ENCODE measurements at regions not wholly inside any gene's neighbourhood (a gene's known extent, or its start where the extent isn't known, plus 50 kb on each side); places are given as distances from the start of the nearest gene placed in this dataset.

- H3K9me3 Mint-ChIP-seq, result no peaks in the 10 kb centered on the region
- no peaks in the 10 kb centered on the region for H3K36me3 Mint-ChIP-seq
- no peak overlapping the region for H3K4me3 Mint-ChIP-seq
- ChIA-PET CTCF (interaction anchor here (1.5 kb wide), 1 partner anchor 248 kb away, joined by 4 read pairs; no protein-coding TSS in a partner anchor), POLR2A (no interaction called here)
- ATAC-seq (no peak), DNase-seq (ENCODE audit: low spot score) (no peak)
- H3K4me1 Mint-ChIP-seq, result no peaks in the 10 kb centered on the region
- no peaks in the 10 kb centered on the region for H3K27me3 Mint-ChIP-seq (ENCODE audit: low read depth)
- H3K27ac Mint-ChIP-seq, result no peak overlapping the region
- TF ChIP-seq, protein P1, sequence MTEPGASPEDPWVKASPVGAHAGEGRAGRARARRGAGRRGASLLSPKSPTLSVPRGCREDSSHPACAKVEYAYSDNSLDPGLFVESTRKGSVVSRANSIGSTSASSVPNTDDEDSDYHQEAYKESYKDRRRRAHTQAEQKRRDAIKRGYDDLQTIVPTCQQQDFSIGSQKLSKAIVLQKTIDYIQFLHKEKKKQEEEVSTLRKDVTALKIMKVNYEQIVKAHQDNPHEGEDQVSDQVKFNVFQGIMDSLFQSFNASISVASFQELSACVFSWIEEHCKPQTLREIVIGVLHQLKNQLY (CRISPR knock-in tag; IDR thresholded peaks at IDR 0.05), result no peak
Observed at GRCh38 chr15:72992841-72993252, 59.4 kb upstream of the NEO1 start.

DNA sequence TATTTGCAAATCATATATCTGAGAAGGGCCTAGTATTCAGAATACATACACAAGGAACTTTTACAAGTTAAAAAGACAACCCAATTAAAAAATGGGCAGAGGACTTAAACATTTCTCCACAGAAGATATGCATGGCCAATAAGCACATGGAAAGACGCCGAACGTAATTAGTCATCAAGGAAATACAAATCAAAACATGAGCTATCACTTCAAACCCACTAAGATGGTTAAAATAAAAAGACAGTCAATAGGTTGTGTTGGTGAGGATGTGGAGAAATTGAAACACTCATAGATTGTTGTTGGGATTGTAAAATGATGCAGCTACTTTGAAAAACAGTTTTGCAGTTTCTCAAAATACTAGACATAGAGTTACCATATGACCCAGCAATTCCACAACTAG lies 61.2 kb upstream of the NEO1 start:
- ChIA-PET POLR2A (no interaction called here), CTCF (no interaction called here)
- Mint-ChIP-seq H3K4me3 (no peak overlapping the region), H3K27ac (no peak overlapping the region), H3K9me3 (no peaks in the 10 kb centered on the region), H3K27me3 (ENCODE audit: low read depth) (no peaks in the 10 kb centered on the region), H3K36me3 (no peaks in the 10 kb centered on the region), H3K4me1 (no peaks in the 10 kb centered on the region)
- ATAC-seq, result no peak
- DNase-seq (ENCODE audit: low spot score), result no peak
- TF ChIP-seq ZNF425 (CRISPR knock-in tag; conservative IDR thresholded peaks at IDR 0.05) (no peak), ELF4 (CRISPR knock-in tag; IDR thresholded peaks at IDR 0.05; ENCODE audit: low read depth) (no peak), ARID4B (CRISPR knock-in tag; IDR thresholded peaks at IDR 0.05; ENCODE audit: borderline replicate concordance) (no peak), E2F1 (CRISPR knock-in tag; IDR thresholded peaks at IDR 0.05) (no peak), ZNF396 (CRISPR knock-in tag; IDR thresholded peaks at IDR 0.05; ENCODE audit: borderline replicate concordance) (no peak), SMAD3 (CRISPR knock-in tag; IDR thresholded peaks at IDR 0.05; ENCODE audit: borderline replicate concordance) (no peak), ZNF263 (CRISPR knock-in tag; IDR thresholded peaks at IDR 0.05; ENCODE audit: low read depth) (no peak), GRHL2 (CRISPR knock-in tag; IDR thresholded peaks at IDR 0.05; ENCODE audit: insufficient replicate concordance, severe bottlenecking) (no peak)
- TF ChIP-seq, protein P2, sequence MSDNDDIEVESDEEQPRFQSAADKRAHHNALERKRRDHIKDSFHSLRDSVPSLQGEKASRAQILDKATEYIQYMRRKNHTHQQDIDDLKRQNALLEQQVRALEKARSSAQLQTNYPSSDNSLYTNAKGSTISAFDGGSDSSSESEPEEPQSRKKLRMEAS (CRISPR knock-in tag; IDR thresholded peaks at IDR 0.05), result no peak

- no peaks in the 10 kb centered on the region for H3K36me3 Mint-ChIP-seq
- POLR2A ChIA-PET, result no interaction called here
- peaks cover 6% of the 10 kb centered on the region; the same call in 1 of the 2 replicates for H3K9me3 Mint-ChIP-seq
- no peak overlapping the region for H3K4me3 Mint-ChIP-seq
- no peak for DNase-seq (ENCODE audit: low spot score)
- 0 out of 2 replicates have a peak, but pooled peaks cover 3% of the 10 kb centered on the region for H3K4me1 Mint-ChIP-seq
- CTCF ChIA-PET, result no interaction called here
- no peaks in the 10 kb centered on the region for H3K27me3 Mint-ChIP-seq (ENCODE audit: low read depth)
- no peak overlapping the region for H3K27ac Mint-ChIP-seq
- ATAC-seq, result no peak
- TF ChIP-seq FOXK1 (CRISPR knock-in tag; IDR thresholded peaks at IDR 0.05) (no peak), IRF1 (CRISPR knock-in tag; IDR thresholded peaks at IDR 0.05) (no peak), TEAD1 (CRISPR knock-in tag; IDR thresholded peaks at IDR 0.05) (no peak), MXD4 (CRISPR knock-in tag; IDR thresholded peaks at IDR 0.05; ENCODE audit: borderline replicate concordance) (no peak), ZNF232 (CRISPR knock-in tag; IDR thresholded peaks at IDR 0.05) (no peak), JUN (CRISPR knock-in tag; IDR thresholded peaks at IDR 0.05) (no peak), CTCF (IDR thresholded peaks at IDR 0.05) (no peak)
- TF ChIP-seq, protein P3, sequence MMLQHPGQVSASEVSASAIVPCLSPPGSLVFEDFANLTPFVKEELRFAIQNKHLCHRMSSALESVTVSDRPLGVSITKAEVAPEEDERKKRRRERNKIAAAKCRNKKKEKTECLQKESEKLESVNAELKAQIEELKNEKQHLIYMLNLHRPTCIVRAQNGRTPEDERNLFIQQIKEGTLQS (CRISPR knock-in tag; conservative IDR thresholded peaks at IDR 0.05), result no peak
- TF ChIP-seq, protein P1 (CRISPR knock-in tag; IDR thresholded peaks at IDR 0.05), result no peak
Observed at GRCh38 chr15:72983801-72984545, 68.3 kb upstream of the NEO1 start.
